ENCODE measurements at regions not wholly inside any gene's neighbourhood (a gene's known extent, or its start where the extent isn't known, plus 50 kb on each side); places are given as distances from the start of the nearest gene placed in this dataset.

- DNase-seq (ENCODE audit: low spot score), result no peak
Observed at GRCh38 chr4:175376287-175376977, 435.6 kb downstream of the GPM6A start.

- no peak for DNase-seq (ENCODE audit: low spot score)
Observed at GRCh38 chr4:175377203-175377602, 434.9 kb downstream of the GPM6A start.

- no peak for DNase-seq (ENCODE audit: low spot score)
Observed at GRCh38 chr4:175378372-175378771, 433.7 kb downstream of the GPM6A start.

- DNase-seq (ENCODE audit: low spot score), result no peak
Observed at GRCh38 chr4:175380841-175381240, 431.2 kb downstream of the GPM6A start.

GRCh38 chr4:175385797-175386196, 426.3 kb downstream of the GPM6A start:
- no peak for DNase-seq (ENCODE audit: low spot score)

GRCh38 chr4:175386776-175387507, 425.1 kb downstream of the GPM6A start:
- no peak for DNase-seq (ENCODE audit: low spot score)

GRCh38 chr4:175394208-175394607, 417.9 kb downstream of the GPM6A start:
- no peak for DNase-seq (ENCODE audit: low spot score)

GRCh38 chr4:175405961-175406360, 406.1 kb downstream of the GPM6A start:
- no peak for DNase-seq (ENCODE audit: low spot score)

GRCh38 chr4:175407926-175408325, 404.1 kb downstream of the GPM6A start:
- DNase-seq (ENCODE audit: low spot score), result no peak

GRCh38 chr4:175411251-175411650, 400.8 kb downstream of the GPM6A start:
- DNase-seq (ENCODE audit: low spot score), result no peak

GRCh38 chr4:175412161-175412560, 399.9 kb downstream of the GPM6A start:
- DNase-seq (ENCODE audit: low spot score), result no peak

- no peak for DNase-seq (ENCODE audit: low spot score)
Observed at GRCh38 chr4:175412746-175413145, 399.3 kb downstream of the GPM6A start.

- no peak for DNase-seq (ENCODE audit: low spot score)
Observed at GRCh38 chr4:175413561-175413960, 398.5 kb downstream of the GPM6A start.

- DNase-seq (ENCODE audit: low spot score), result no peak
Observed at GRCh38 chr4:175414602-175415001, 397.5 kb downstream of the GPM6A start.

- no peak for DNase-seq (ENCODE audit: low spot score)
Observed at GRCh38 chr4:175418516-175418915, 393.5 kb downstream of the GPM6A start.

GRCh38 chr4:175419236-175419718, 392.8 kb downstream of the GPM6A start:
- no peak for DNase-seq (ENCODE audit: low spot score)

- no peak for DNase-seq (ENCODE audit: low spot score)
Observed at GRCh38 chr4:175421506-175421905, 390.6 kb downstream of the GPM6A start.

GRCh38 chr4:175422331-175422730, 389.7 kb downstream of the GPM6A start:
- DNase-seq (ENCODE audit: low spot score), result no peak

- no peak for DNase-seq (ENCODE audit: low spot score)
Observed at GRCh38 chr4:175424111-175424510, 388.0 kb downstream of the GPM6A start.

- no peak for DNase-seq (ENCODE audit: low spot score)
Observed at GRCh38 chr4:175427751-175428150, 384.3 kb downstream of the GPM6A start.

- DNase-seq (ENCODE audit: low spot score), result peak; percentile 27
Observed at GRCh38 chr4:175431694-175432093, 380.4 kb downstream of the GPM6A start.

GRCh38 chr4:175435381-175435783, 376.7 kb downstream of the GPM6A start:
- no peak for DNase-seq (ENCODE audit: low spot score)

- no peak for DNase-seq (ENCODE audit: low spot score)
Observed at GRCh38 chr4:175436196-175436595, 375.9 kb downstream of the GPM6A start.

- DNase-seq (ENCODE audit: low spot score), result no peak
Observed at GRCh38 chr4:175440786-175441185, 371.3 kb downstream of the GPM6A start.
